Activated CD4-positive, alpha-beta T cell treated with anti-CD3 and anti-CD28 coated beads, Interleukin-2, Interleukin-6, amounts not matched to agents 100 ng/mL and 50 ng/mL, durations not matched to agents 16 hours and 8 hours (primary cell): ENCODE measurements at regions not wholly inside any gene's neighbourhood (a gene's known extent, or its start where the extent isn't known, plus 50 kb on each side); places are given as distances from the start of the nearest gene placed in this dataset.
"Not testable (repeated sequence)": the region's sequence is repeated elsewhere in the genome, so short reads cannot be mapped to it uniquely, and the experiment has no call there.

Source experiments
- DNase-seq: peaks from one replicate; pipeline ENCODE4 v3.0.0-alpha.2; 2020

- not testable (repeated sequence) for DNase-seq
Observed at GRCh38 chr16:88148682-88149081, 197.4 kb downstream of the BANP start.

GRCh38 chr16:88149158-88149603 lies 197.9 kb downstream of the BANP start:
- not testable (repeated sequence) for DNase-seq

GRCh38 chr16:88149663-88150062 lies 198.4 kb downstream of the BANP start:
- DNase-seq: not testable (repeated sequence)

GRCh38 chr16:88150456-88151128 lies 199.4 kb downstream of the BANP start:
- DNase-seq: not testable (repeated sequence)

- not testable (repeated sequence) for DNase-seq
Observed at GRCh38 chr16:88151129-88151499, 199.9 kb downstream of the BANP start.

GRCh38 chr16:88151859-88152843 lies 200.9 kb downstream of the BANP start:
- DNase-seq: not testable (repeated sequence)

GRCh38 chr16:88152879-88153278 lies 201.6 kb downstream of the BANP start:
- DNase-seq: not testable (repeated sequence)

- DNase-seq: not testable (repeated sequence)
Observed at GRCh38 chr16:88153516-88153915, 202.3 kb downstream of the BANP start.

- DNase-seq: not testable (repeated sequence)
Observed at GRCh38 chr16:88154886-88155285, 203.7 kb downstream of the BANP start.

GRCh38 chr16:88155681-88156080 lies 204.4 kb downstream of the BANP start:
- DNase-seq: not testable (repeated sequence)

- DNase-seq: not testable (repeated sequence)
Observed at GRCh38 chr16:88156640-88157283, 205.5 kb downstream of the BANP start.

GRCh38 chr16:88157686-88158085 lies 206.5 kb downstream of the BANP start:
- not testable (repeated sequence) for DNase-seq

GRCh38 chr16:88158256-88159045 lies 207.2 kb downstream of the BANP start:
- DNase-seq: not testable (repeated sequence)

- not testable (repeated sequence) for DNase-seq
Observed at GRCh38 chr16:88159046-88159896, 208.0 kb downstream of the BANP start.

- not testable (repeated sequence) for DNase-seq
Observed at GRCh38 chr16:88159897-88160335, 208.7 kb downstream of the BANP start.

- DNase-seq: not testable (repeated sequence)
Observed at GRCh38 chr16:88161191-88161590, 210.0 kb downstream of the BANP start.

GRCh38 chr16:88161623-88162275 lies 210.5 kb downstream of the BANP start:
- not testable (repeated sequence) for DNase-seq

- DNase-seq: not testable (repeated sequence)
Observed at GRCh38 chr16:88162778-88163177, 211.5 kb downstream of the BANP start.

GRCh38 chr16:88164196-88165039 lies 213.2 kb downstream of the BANP start:
- DNase-seq: not testable (repeated sequence)
